GM21528 (cell line): ENCODE measurements at regions not wholly inside any gene's neighbourhood (a gene's known extent, or its start where the extent isn't known, plus 50 kb on each side); places are given as distances from the start of the nearest gene placed in this dataset.
"Not testable (repeated sequence)": the region's sequence is repeated elsewhere in the genome, so short reads cannot be mapped to it uniquely, and the experiment has no call there.

ENCODE experiments used
- ATAC-seq: cut with Tn5 transposase; IDR thresholded peaks from one replicate; pipeline ENCODE4 v1.9.1; 2021; ENCODE audit warnings: mild to moderate bottlenecking, moderate library complexity; ENCODE audit not compliant: unreplicated experiment, low FRiP score

DNA sequence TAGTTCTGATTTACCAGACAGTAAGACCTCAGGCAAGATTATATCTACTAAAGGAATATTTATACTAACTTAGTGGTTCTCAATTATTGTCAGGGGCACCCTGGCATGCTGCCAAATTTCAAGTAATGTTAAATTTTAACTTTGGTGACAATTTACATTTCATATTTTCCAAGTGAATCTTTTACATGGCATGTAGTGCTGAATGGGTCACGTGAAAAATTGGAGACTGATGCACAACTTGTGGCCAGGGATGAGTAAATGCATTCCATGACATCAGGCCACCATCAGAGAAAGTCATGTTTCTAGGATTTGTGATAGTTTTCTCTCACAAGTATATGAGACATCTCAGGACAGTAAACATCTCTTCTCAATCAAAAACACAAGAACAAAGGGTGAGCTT is 202.6 kb upstream of the SOX21 start:
- no peak for ATAC-seq

DNA sequence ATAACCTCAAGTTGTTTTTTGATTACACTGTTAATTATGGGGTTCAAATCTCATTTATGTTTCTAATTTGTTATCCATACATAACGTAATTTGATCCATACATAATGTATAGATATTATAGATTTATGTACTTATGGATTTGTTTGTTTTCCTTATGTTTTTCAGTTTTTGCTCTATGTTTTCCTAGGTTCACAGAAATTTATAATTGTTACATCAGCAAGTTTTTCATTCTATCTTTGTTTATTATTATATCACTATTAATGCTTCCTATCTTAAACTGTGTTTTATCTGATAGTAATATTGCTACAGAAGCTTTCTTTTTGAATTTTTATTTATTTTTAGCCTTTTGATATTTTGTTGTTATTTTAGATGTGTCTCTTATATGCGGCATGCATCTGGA is 194.3 kb upstream of the SOX21 start:
- ATAC-seq = no peak

DNA sequence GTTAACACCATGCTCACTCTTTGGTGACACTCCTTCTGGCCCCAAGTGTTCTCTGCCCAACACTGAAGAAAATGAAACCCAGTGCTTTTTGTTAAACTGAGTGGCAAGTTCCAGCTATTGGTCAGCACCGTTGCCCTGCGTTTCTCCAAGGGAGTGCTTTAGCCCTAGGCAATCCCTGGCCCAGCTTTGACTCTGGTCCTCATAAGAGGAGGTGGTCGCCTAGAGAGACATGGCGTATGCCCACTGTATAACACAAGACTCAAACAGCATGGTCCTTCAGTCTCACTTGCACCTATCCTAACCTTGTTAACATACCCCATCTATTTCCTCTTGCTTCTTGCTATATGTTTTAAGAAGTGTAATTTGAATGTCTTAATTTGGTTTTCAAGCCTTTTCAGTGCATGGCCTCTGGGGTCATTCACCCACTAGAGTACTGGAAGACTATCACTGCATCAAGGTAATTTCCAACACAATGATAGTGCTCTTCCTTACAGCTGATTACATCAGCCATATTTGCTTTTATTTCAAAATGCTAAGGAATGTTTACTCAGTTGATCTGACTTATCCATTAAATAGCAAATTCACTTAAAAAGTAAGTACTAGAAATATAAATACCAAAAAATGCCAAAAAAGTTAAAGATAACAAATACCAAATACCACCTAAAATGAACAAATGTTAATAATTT is 190.5 kb upstream of the SOX21 start:
- ATAC-seq = no peak

DNA sequence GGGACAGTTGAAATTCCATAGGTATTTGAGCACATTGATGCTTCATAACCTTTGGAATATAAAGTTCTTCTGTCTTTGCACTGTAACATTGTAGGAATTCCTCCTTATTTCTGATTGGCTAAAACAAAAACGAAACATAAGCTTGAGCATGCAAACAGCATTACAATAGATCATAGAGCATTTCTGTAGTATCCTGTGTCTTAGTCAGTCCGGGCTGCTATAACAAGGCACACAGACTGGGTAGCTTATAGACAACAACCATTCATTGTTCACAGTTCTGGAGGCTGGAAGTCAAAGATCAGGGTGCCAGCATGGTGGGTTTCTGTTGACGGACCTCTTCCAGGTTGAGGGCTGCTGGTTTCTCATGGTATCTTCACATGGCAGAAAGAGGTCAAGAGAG is 188.7 kb upstream of the SOX21 start:
- no peak for ATAC-seq

DNA sequence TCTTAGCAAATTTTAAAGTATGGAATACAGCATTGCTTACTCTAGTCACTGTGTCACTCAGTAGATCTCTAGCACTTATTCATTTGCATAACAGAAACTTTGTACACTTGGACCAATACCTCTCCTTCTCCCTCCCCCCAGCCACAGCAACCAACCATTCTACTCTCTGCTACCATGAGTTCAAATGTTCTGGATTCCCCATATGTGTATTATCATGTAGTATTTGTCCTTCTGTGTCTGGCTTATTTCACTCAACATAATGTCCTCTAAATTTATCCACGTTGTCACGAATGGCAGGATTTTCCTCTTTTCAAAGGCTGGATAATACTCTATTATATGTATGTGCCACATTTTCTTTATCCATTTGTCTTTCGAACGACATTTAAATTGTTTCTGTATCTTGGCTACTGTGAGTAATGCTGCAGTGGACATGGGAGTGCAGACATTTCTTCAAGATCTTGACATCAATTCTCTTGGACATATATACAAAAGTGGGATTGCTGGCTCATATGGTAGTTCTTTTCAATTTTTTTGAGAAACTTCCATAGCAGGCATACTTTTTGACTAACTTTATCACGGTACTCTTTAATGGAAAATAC is 184.5 kb upstream of the SOX21 start:
- no peak for ATAC-seq

DNA sequence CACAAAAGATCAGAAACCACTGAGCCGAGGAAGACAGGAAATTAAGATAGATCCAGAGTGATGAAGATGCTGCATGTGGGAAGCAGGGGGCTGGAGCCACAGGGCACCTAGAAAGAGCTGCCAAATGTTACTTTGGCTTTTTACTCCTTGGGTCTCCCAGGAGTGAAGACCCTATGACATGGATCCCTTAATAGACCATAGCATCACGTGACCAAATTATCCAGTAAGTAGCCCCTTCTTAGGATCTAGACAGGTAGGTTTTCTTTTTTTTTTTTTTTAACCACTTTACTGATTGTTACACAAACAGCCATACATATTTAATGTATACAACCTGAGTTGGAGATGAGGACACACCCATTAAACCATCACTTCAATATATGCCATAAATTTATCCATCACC is 183.9 kb upstream of the SOX21 start:
- no peak for ATAC-seq

DNA sequence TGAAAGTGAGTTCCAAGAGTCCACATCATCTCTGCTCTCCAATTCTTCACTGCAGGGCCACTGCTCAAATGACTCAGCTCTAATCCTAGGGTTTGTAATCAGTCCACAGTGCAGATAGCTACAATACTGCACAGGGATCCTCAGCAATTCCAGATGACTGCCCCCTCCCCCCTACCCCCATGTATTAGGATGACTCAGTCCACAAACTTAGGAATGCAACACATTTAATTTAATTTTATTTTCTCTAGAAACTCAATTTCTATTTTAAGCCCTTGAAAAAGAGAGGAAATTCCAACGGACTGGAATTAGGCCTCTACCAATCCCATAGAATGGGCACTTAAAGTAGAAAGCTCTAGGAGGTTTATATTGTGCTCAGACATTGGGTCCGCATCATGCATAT is 173.8 kb upstream of the SOX21 start:
- no peak for ATAC-seq

DNA sequence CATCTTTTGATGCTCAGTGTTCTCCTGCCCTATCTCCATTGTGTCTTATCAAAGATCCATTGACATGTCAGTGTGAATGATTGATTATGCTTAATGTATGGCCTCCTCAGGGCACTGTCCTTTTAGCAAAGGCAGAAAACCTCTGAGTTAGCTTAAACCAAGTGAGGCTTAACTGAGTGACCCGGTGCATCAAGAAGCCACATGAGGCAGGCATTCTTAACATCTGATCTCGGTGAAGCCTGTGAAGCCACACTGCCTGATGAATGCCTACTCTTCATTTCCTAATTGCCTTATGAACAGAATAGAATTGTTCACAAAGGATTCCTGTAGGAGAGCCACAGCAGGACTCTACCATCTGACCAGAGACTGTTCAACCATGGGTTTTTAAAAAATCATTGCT is 168.1 kb upstream of the SOX21 start:
- no peak for ATAC-seq

DNA sequence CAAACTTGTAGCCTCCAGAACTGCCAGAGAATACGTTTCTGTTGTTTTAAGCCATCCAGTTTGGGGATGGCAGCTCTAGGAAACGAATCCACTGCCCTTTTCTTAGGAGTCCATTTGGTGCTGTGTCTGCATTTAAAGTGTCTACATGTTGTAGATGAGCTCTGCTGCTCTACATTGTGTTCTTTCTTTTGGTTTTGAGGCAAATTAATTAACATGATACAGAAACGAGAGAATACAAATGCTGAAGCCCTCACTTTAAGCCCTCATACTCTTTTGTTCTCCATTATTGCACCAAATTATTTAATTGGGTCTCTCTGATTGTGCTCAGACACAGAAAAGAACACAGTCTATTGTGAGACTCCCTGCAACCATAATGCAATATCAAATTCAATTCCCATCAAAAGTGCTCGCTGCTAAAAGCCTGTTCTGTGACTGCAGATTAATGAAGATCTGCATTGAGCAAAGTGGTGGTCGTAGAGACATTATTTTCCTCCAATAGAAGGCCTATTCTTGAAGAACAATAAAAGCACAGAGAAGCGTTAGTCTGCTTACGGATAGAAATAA is 166.3 kb upstream of the SOX21 start:
- ATAC-seq = no peak

DNA sequence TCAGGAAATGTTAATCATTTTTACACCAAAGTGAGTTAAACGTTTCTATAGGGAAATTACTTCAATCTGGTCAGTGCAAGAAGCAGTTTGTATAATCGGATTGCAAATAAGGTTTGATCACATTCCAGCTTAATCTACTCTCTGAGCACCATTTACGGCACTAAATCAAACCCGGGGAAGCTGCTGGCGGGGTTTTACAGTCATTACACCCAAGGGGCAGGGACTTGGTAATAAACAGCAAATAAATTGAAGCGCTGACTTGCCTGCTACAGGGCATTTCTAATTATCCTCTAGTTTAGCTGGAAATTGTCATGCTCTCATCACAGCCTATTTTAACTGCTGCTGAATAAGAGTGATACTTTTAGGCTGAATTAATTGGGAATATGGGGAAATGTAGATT is 152.1 kb upstream of the SOX21 start:
- no peak for ATAC-seq

DNA sequence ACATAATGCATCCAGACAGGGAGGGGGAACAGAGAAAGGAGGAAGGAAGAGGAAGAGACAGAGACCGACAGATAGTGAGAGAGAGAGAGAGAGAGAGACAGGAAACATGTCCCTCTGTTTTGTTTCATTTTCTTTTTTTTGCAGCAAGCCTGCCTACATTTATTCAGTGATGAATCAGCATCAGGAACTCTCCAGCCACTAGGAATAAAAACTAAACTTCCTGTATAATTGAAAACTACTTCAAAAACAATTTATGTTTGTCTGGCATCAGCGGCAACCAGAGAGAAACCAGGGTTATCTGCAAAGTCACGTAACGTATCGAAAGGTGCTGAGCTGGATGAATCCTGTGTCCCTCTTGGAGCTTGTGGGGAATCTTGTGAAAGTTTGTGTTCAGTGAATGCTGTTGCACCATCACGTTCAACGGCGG is 148.6 kb upstream of the SOX21 start:
- peak; percentile 77 for ATAC-seq

DNA sequence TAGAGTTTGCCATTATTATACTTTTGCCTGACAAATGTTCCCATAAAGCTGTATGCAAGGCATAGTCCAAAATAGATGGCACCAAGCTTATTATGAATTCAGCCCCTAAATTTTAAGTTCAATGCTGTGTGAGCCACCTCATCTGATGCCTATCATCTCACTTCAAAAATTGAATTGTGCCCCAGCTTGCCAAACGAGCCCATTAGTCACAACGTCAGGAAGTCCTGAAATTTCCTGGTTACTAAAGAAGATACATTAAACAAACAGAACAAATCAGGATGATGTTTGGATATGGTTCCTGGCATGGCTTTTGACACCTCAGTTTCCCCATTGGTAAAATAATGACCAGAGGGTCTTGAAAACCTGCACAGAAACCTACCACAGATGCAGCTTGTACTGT is 147.5 kb upstream of the SOX21 start:
- no peak for ATAC-seq

DNA sequence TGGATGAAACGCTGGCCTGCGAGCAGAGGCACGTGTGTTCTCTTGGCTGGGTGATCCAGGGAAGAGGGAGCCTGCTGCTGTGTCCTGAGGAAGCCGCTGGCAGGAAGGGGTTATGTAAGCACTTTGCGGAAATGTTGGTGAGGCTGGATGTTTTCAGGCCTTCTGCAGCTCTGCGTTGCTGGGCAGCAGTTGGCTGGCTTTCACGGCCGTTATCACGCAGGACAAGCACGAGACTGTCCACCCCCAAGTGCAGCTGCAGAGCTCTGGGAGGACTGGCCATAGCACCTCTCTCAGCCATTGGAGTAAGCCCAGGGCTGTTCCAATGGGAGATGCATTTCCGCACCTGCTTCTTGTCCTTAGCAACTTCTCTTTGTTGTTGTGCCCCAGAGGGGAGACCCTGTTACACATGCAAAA is 146.9 kb upstream of the SOX21 start:
- ATAC-seq = no peak

DNA sequence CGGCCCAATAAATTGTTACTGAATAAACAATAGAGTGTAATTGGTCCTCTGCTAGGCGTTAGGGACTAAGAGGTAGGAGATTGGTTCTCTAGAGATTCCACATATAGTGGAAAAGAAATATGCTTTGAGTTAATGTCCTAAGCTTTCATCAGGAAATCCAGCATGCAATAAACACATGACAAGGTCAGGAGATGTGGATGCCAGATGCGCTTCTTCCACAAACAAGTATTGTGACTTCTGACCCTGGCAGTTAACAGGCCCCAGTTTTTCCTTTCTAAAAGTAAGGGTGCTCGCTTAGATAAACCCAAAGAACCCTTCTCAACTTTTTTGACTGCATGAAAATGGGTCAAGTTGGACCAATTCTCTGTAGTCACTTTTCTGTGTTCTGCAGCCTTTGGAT is 146.5 kb upstream of the SOX21 start:
- no peak for ATAC-seq

DNA sequence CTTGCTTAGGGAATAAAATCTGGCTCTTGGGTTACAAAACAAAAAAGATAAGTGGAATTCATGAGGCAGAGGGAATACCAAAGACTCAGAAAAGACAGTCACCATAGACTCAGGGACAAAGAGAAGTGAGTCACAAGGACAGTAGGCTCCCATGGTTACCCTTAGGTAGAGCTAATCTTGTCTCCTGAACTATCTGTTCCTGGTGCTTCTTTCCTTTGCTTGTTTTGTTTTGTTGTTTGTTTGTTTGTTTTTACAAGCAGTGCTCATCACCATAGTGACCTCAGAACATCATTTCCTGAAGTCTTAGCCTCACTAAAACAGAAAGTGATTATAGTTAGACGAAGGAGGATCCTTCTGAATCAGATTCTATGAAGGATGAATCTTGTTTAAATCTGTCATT is 142.3 kb upstream of the SOX21 start:
- no peak for ATAC-seq

DNA sequence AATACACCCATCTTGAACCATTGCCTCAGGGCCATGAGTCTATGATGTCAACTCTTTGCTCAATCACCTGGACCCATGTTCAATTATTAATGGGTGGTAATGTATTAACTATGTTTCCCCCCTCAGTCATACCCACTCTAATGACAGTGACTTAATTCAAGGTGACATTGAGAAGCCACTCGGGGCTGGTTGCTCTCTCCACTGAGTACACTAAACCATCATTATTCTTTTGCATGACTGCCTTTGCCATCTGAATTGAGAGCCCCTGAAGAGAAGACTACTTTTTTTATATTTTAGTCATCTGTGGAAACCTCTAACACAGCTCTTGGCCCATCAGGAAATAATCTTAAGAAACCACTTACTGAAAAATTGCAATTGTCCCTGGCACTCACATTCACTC is 139.2 kb upstream of the SOX21 start:
- ATAC-seq = no peak

DNA sequence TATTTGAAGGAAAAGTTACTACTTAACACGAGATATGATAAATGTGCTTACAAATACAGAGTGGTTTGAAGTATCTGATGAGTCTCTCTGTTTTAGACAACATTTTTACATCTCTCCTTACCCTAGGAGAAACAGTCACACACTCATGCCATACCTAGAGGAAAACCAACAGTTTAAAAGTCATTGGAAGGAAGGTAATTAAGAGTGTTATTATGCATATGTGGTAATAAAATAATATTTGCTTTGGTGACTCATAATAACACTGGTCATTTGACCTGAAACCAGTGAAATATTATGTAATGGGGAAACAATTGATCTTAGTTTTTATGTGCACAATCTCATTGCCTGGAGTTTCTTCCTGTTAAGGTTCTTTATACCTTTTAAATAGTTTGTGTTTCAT is 136.9 kb upstream of the SOX21 start:
- no peak for ATAC-seq

DNA sequence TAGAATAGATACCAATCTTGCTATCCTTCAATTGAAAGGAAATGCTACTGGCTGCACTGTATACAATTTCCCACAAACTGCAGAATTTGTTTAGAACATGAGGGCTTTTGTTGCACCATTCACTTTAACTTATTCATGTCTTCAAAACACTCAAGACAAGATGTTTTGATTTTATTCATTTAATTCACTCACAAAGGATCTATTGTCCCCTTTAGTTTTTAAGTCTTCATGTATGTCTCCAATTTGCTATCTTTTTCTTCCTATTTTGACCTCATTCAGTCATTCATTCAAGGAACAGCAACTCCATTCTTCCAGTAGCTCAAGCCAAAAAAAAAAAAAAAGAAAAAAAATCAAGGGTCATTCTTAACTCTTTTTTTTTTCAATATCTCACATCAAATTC is 130.6 kb upstream of the SOX21 start:
- ATAC-seq = no peak

DNA sequence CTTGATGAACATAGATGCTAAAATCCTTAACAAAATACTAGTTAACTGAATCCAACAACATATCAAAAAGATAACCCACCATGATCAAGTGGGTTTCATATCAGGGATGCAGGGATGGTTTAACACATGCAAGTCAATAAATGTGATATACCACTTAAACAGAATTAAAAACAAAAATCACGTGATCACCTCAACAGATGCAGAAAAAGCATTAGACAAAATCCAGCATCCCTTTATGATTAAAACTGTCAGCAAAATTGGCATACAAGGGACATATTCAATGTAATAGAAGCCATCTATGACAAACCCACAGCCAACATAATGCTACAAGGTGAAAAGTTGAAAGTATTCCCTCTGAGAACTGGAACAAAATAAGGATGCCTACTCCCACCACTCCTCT is 124.7 kb upstream of the SOX21 start:
- not testable (repeated sequence) for ATAC-seq

DNA sequence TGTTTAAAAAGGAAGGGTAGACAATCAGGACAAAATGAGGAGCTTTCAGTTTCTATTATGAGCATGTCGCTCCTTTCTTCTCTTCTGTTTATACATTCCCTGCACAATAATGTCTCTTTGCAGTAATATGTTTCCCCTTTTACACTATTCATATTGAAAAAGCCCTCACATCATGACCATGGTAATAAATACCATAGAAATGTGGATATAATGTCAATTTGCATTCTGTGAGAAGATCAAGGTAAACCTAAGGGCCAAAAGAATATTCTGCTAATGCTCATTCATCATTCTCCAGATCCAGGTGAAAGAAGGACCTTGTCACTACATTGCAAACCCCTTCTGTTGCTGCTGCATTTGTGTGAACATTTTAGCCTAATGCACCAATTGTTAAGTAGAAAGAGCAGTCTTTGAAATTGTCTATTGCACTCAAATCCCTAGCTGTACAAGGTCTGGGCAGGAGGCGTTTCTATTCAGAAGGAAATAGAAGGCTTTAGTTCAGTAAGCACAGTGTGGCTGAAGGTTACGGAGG is 117.6 kb upstream of the SOX21 start:
- ATAC-seq = no peak

DNA sequence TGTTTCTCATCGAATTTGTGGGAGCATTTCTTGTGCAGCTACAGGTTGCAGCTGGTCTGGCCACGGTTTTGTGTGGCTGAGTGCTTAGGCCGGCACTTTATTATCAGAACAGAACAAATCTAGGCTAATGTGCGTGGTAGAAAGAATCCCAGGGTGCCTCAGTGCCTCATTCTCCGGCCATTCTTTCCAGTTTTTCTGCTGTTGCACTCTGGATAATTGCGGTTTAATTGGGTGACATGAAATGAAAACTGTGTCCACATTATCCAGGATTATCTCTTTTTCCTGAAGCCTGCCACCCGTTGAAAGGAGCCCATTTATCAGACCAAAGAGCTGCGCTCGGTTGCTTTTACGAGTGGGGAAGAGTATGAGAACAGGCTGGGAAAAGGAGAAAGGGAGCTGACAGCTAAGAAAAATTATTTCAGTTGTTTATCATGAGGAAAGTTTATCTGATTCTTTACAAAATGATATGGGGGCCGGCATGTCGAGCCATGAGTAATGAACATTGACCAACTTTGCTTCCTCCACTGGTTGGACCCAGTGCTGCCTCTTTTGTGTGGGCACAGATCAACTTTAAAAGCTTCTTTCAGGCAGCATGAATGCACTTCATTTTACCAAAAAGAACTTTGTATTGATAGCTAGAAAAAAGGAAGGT is 117.0 kb upstream of the SOX21 start:
- no peak for ATAC-seq

DNA sequence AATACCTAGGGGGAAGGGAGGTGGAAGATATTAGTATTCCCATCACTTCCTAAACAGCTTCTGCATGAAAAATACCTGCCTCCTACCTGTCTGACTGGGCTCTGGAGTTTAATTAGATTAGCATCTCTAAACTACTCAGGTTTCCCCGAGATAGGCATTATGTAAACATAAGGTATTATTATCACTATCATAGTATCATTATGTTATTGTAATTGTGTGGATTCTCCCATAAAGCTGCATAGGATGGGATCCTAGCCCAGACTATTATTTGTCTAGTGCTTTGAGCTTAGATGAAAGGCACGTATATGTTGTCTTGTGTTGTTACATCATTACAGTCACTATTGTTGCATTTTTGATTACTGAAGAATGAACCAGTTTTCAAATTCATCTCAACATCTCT is 115.2 kb upstream of the SOX21 start:
- no peak for ATAC-seq
